Gastroesophageal sphincter (tissue), 4 donors: ENCODE measurements at regions not wholly inside any gene's neighbourhood (a gene's known extent, or its start where the extent isn't known, plus 50 kb on each side); places are given as distances from the start of the nearest gene placed in this dataset.

ENCODE experiments used
- ATAC-seq: fragments of 150-250 bp; one replicate; pipeline ENCODE4 v1.9.1; 2016; ENCODE audit warnings: mild to moderate bottlenecking, moderate library complexity
- H3K27ac ChIP-seq, 4 donors: fragments of 200-600 bp; sonication (generic) in 3 of 4; 1 replicate in 3 of 4; 2 replicates in 1 of 4; pipeline ENCODE4 v1.5.1; 2016 to 2019
- H3K27me3 ChIP-seq: fragments of 200-600 bp; sonication (generic); one replicate; pipeline ENCODE4 v1.5.1; 2019
- H3K36me3 ChIP-seq, 2 donors: fragments of 200-600 bp; sonication (generic); one replicate each; pipeline ENCODE4 v1.5.1; 2019; ENCODE audit warnings: control low read depth in 1 of 2
- H3K4me1 ChIP-seq, 3 donors: fragments of 200-600 bp; sonication (generic); 1 replicate in 2 of 3; 2 replicates in 1 of 3; pipeline ENCODE4 v1.5.1; 2016 to 2019; ENCODE audit warnings: control low read depth in 2 of 3
- H3K4me3 ChIP-seq, 2 donors: fragments of 200-600 bp; sonication (generic); one replicate each; pipeline ENCODE4 v1.5.1; 2019; ENCODE audit warnings: mild to moderate bottlenecking in 1 of 2, moderate library complexity in 1 of 2
- H3K9me3 ChIP-seq, 3 donors: fragments of 200-600 bp; sonication (generic); one replicate each; pipeline ENCODE4 v1.5.1; 2017 to 2019; ENCODE audit warnings: control low read depth in 2 of 3
- CTCF ChIP-seq, 4 experiments: fragments of 200-600 bp in 2 of 4; fragments of 450-650 bp in 2 of 4; sonication (generic) in 1 of 4; IDR thresholded peaks; one replicate each; pipeline ENCODE4 v1.5.1; 2017 to 2019; ENCODE audit warnings: antibody characterized with exemption in 4 of 4, mild to moderate bottlenecking in 2 of 4, moderate library complexity in 2 of 4
- EP300 ChIP-seq: sonication (generic); formaldehyde crosslinking; IDR thresholded peaks from one replicate; pipeline ENCODE4 v1.6.1; 2017; ENCODE audit warnings: antibody characterized with exemption, mild to moderate bottlenecking
- POLR2A ChIP-seq, 2 donors: fragments of 450-650 bp; IDR thresholded peaks; one replicate each; pipeline ENCODE4 v1.6.1; 2017; ENCODE audit warnings: antibody characterized with exemption in 2 of 2, mild to moderate bottlenecking in 2 of 2, moderate library complexity in 1 of 2
- POLR2AphosphoS5 ChIP-seq: sonication (generic); formaldehyde crosslinking; IDR thresholded peaks from one replicate; pipeline ENCODE4 v1.6.1; 2017; ENCODE audit warnings: antibody characterized with exemption
- WGBS, 2 donors: methylation state at CpG; one replicate each; pipeline ENCODE4 v1.1.5; 2018; ENCODE audit warnings: low coverage in 1 of 2; 5-methylcytosine and 5-hydroxymethylcytosine counted together

- TF ChIP-seq POLR2A (IDR thresholded peaks at IDR 0.05) (no peak), POLR2AphosphoS5 (no peak), EP300 (no peak), CTCF (IDR thresholded peaks at IDR 0.05) (no peak)
- Histone ChIP-seq H3K36me3 (no peaks in the 10 kb centered on the region), H3K4me3 (no peak overlapping the region), H3K9me3 (no peaks in the 10 kb centered on the region), H3K27ac (no peak overlapping the region), H3K4me1 (no peaks in the 10 kb centered on the region), H3K27me3 (peaks cover 45% of the 10 kb centered on the region)
- no peak for ATAC-seq
- WGBS, 2 donors, result no CpG with 5 or more reads among the region's 6 CpGs
Measured at GRCh38 chr22:48636746-48637145, 1190.9 kb downstream of the BRD1 start.

- H3K27me3 ChIP-seq, result peaks cover 54% of the 10 kb centered on the region
- H3K4me1 ChIP-seq, result no peaks in the 10 kb centered on the region
- H3K9me3 ChIP-seq, result no peaks in the 10 kb centered on the region
- no peak overlapping the region for H3K27ac ChIP-seq
- no peaks in the 10 kb centered on the region for H3K36me3 ChIP-seq
- no peak for ATAC-seq
- H3K4me3 ChIP-seq, result no peak overlapping the region
- TF ChIP-seq POLR2A (IDR thresholded peaks at IDR 0.05) (no peak), POLR2AphosphoS5 (no peak), EP300 (no peak), CTCF (IDR thresholded peaks at IDR 0.05) (no peak)
- WGBS, 2 donors, result 17 to 76% methylated on average over 1 to 4 of the region's 10 CpGs
Measured at GRCh38 chr22:48635816-48636215, 1191.9 kb downstream of the BRD1 start.

GRCh38 chr22:48635031-48635430 lies 1192.6 kb downstream of the BRD1 start:
- Histone ChIP-seq H3K36me3 (no peaks in the 10 kb centered on the region), H3K27ac (no peak overlapping the region), H3K4me3 (no peak overlapping the region), H3K4me1 (no peaks in the 10 kb centered on the region), H3K9me3 (no peaks in the 10 kb centered on the region), H3K27me3 (peaks cover 53% of the 10 kb centered on the region)
- no CpG with 5 or more reads among the region's 12 CpGs for WGBS, 2 donors
- TF ChIP-seq POLR2A (IDR thresholded peaks at IDR 0.05) (no peak), CTCF (IDR thresholded peaks at IDR 0.05) (no peak), EP300 (no peak), POLR2AphosphoS5 (no peak)
- ATAC-seq, result no peak

- no peaks in the 10 kb centered on the region for H3K36me3 ChIP-seq
- ATAC-seq, result no peak
- TF ChIP-seq POLR2A (IDR thresholded peaks at IDR 0.05), result no peak
- TF ChIP-seq CTCF (IDR thresholded peaks at IDR 0.05), result no peak
- no peak for TF ChIP-seq EP300
- TF ChIP-seq POLR2AphosphoS5, result no peak
- H3K27me3 ChIP-seq, result peaks cover 53% of the 10 kb centered on the region
- no peaks in the 10 kb centered on the region for H3K4me1 ChIP-seq
- no peaks in the 10 kb centered on the region for H3K9me3 ChIP-seq
- WGBS, 2 donors, result 76 to 83% methylated on average over 6 to 9 of the region's 9 CpGs
- no peak overlapping the region for H3K27ac ChIP-seq
- H3K4me3 ChIP-seq, result no peak overlapping the region
Measured at GRCh38 chr22:48633996-48634836, 1193.5 kb downstream of the BRD1 start.

GRCh38 chr22:48632646-48633246 lies 1194.9 kb downstream of the BRD1 start:
- Histone ChIP-seq H3K27me3 (peaks cover 63% of the 10 kb centered on the region), H3K4me3 (no peak overlapping the region), H3K27ac (no peak overlapping the region), H3K36me3 (no peaks in the 10 kb centered on the region), H3K4me1 (no peaks in the 10 kb centered on the region), H3K9me3 (no peaks in the 10 kb centered on the region)
- WGBS, 2 donors, result no CpG with 5 or more reads among the region's 17 CpGs
- TF ChIP-seq CTCF (IDR thresholded peaks at IDR 0.05), result no peak
- TF ChIP-seq POLR2AphosphoS5, result no peak
- no peak for TF ChIP-seq EP300
- TF ChIP-seq POLR2A (IDR thresholded peaks at IDR 0.05), result no peak
- ATAC-seq, result no peak
